Lower lobe of right lung (tissue), 2 donors: ENCODE measurements at regions not wholly inside any gene's neighbourhood (a gene's known extent, or its start where the extent isn't known, plus 50 kb on each side); places are given as distances from the start of the nearest gene placed in this dataset.

ENCODE experiments used
- ATAC-seq, 2 donors: fragments of 200-7000 bp; cut with Tn5 transposase; one replicate each; pipeline ENCODE4 v1.9.1; 2020 to 2022; ENCODE audit warnings: mild to moderate bottlenecking in 2 of 2, moderate library complexity in 2 of 2
- DNase-seq: peaks from one replicate; pipeline ENCODE4 v3.0.0-alpha.2; 2020
- H3K27ac ChIP-seq: fragments of 200-600 bp; one replicate; pipeline ENCODE4 v1.8.0; 2022
- H3K27me3 ChIP-seq: fragments of 200-600 bp; one replicate; pipeline ENCODE4 v1.8.0; 2022; ENCODE audit warnings: low read depth
- H3K36me3 ChIP-seq: fragments of 200-600 bp; one replicate; pipeline ENCODE4 v1.8.0; 2022; ENCODE audit warnings: mild to moderate bottlenecking
- H3K4me1 ChIP-seq: fragments of 200-600 bp; one replicate; pipeline ENCODE4 v1.8.0; 2022
- H3K4me3 ChIP-seq: fragments of 200-600 bp; one replicate; pipeline ENCODE4 v1.8.0; 2022; ENCODE audit warnings: mild to moderate bottlenecking
- H3K9me3 ChIP-seq: fragments of 200-600 bp; one replicate; pipeline ENCODE4 v1.8.0; 2022
- CTCF ChIP-seq: fragments of 200-600 bp; IDR thresholded peaks from one replicate; pipeline ENCODE4 v1.8.0; 2022; ENCODE audit warnings: antibody characterized with exemption, mild to moderate bottlenecking
- intact Hi-C: fragments of 100-400 bp; cut with DNase I; formaldehyde crosslinking; loops from one replicate; pipeline ENCODE4 v1.11.0; 2022
- donor health status: DM: no; HTN: yes; CAD: no; lungs with severe emphysema.

- TF ChIP-seq CTCF: no peak
- H3K27ac ChIP-seq: no peak overlapping the region
- DNase-seq (no peak), ATAC-seq (no peak)
- no peaks in the 10 kb centered on the region for H3K9me3 ChIP-seq
- H3K4me1 ChIP-seq: no peaks in the 10 kb centered on the region
- H3K4me3 ChIP-seq: no peak overlapping the region
- intact Hi-C loops: no loop called here
- H3K27me3 ChIP-seq: no peaks in the 10 kb centered on the region
- no peaks in the 10 kb centered on the region for H3K36me3 ChIP-seq
Measured at GRCh38 chr3:74304424-74304823, 310.0 kb downstream of the CNTN3 start.

- no peak overlapping the region for H3K4me3 ChIP-seq
- no peaks in the 10 kb centered on the region for H3K36me3 ChIP-seq
- H3K27ac ChIP-seq: no peak overlapping the region
- ATAC-seq (no peak), DNase-seq (no peak)
- no peak for TF ChIP-seq CTCF
- H3K4me1 ChIP-seq: no peaks in the 10 kb centered on the region
- no peaks in the 10 kb centered on the region for H3K9me3 ChIP-seq
- no peaks in the 10 kb centered on the region for H3K27me3 ChIP-seq
- intact Hi-C loops: no loop called here
Measured at GRCh38 chr3:74303711-74304110, 310.7 kb downstream of the CNTN3 start.

GRCh38 chr3:74302969-74303368 is 311.5 kb downstream of the CNTN3 start:
- Histone ChIP-seq H3K4me1 (no peaks in the 10 kb centered on the region), H3K27me3 (no peaks in the 10 kb centered on the region), H3K4me3 (no peak overlapping the region), H3K36me3 (no peaks in the 10 kb centered on the region), H3K27ac (no peak overlapping the region), H3K9me3 (no peaks in the 10 kb centered on the region)
- ATAC-seq (no peak), DNase-seq (no peak)
- intact Hi-C loops: no loop called here
- no peak for TF ChIP-seq CTCF

- no peak overlapping the region for H3K27ac ChIP-seq
- no peaks in the 10 kb centered on the region for H3K36me3 ChIP-seq
- no peak for TF ChIP-seq CTCF
- no peak overlapping the region for H3K4me3 ChIP-seq
- H3K9me3 ChIP-seq: no peaks in the 10 kb centered on the region
- no peak for DNase-seq
- intact Hi-C loops: no loop called here
- no peaks in the 10 kb centered on the region for H3K4me1 ChIP-seq
- no peak for ATAC-seq
- no peaks in the 10 kb centered on the region for H3K27me3 ChIP-seq
Measured at GRCh38 chr3:74302281-74302680, 312.2 kb downstream of the CNTN3 start.

GRCh38 chr3:74301056-74301455 is 313.4 kb downstream of the CNTN3 start:
- ATAC-seq (no peak), DNase-seq (no peak)
- Histone ChIP-seq H3K36me3 (no peaks in the 10 kb centered on the region), H3K4me3 (no peak overlapping the region), H3K27me3 (no peaks in the 10 kb centered on the region), H3K27ac (no peak overlapping the region), H3K9me3 (no peaks in the 10 kb centered on the region), H3K4me1 (no peaks in the 10 kb centered on the region)
- intact Hi-C loops: no loop called here
- TF ChIP-seq CTCF: no peak

GRCh38 chr3:74295479-74295878 is 319.0 kb downstream of the CNTN3 start:
- no peaks in the 10 kb centered on the region for H3K36me3 ChIP-seq
- H3K4me1 ChIP-seq: no peaks in the 10 kb centered on the region
- ATAC-seq (no peak), DNase-seq (no peak)
- H3K9me3 ChIP-seq: no peaks in the 10 kb centered on the region
- intact Hi-C loops: no loop called here
- no peak overlapping the region for H3K4me3 ChIP-seq
- H3K27me3 ChIP-seq: no peaks in the 10 kb centered on the region
- H3K27ac ChIP-seq: no peak overlapping the region
- no peak for TF ChIP-seq CTCF
